Esophagus squamous epithelium (tissue), 4 donors: ENCODE measurements at regions not wholly inside any gene's neighbourhood (a gene's known extent, or its start where the extent isn't known, plus 50 kb on each side); places are given as distances from the start of the nearest gene placed in this dataset.

ENCODE experiments used
- POLR2A ChIP-seq, 4 donors: fragments of 450-650 bp; IDR thresholded peaks; one replicate each; pipeline ENCODE4 v1.6.1; 2017; ENCODE audit warnings: antibody characterized with exemption in 4 of 4, mild to moderate bottlenecking in 4 of 4, moderate library complexity in 3 of 4
- TF ChIP-seq, protein P1 (sequence below), 6 experiments: fragments of 450-650 bp in 4 of 6; fragments of 200-600 bp in 2 of 6; sonication (generic) in 2 of 6; IDR thresholded peaks; one replicate each; pipeline ENCODE4 v1.5.1; 2016 to 2019; ENCODE audit warnings: antibody characterized with exemption in 6 of 6, mild to moderate bottlenecking in 4 of 6, moderate library complexity in 4 of 6

DNA sequence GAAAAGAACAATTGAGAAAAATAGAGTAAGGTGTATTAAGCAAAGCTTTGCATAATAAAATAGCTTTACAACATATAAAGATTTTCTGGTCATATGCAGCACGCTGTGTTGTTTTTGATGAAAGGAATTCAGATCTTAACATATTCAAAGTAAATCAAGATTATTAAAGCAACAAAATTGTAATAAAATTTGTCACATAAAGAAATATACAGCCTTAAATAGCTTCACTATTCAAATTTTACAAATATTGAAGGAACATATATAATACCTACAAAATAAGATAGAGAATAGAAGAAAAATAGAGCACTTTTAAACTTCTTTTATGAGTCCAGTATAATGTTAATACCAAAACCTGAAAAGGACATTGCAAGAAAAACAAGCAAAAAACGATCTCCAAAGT, 749.1 kb upstream of the POT1 start:
- TF ChIP-seq, protein P1, sequence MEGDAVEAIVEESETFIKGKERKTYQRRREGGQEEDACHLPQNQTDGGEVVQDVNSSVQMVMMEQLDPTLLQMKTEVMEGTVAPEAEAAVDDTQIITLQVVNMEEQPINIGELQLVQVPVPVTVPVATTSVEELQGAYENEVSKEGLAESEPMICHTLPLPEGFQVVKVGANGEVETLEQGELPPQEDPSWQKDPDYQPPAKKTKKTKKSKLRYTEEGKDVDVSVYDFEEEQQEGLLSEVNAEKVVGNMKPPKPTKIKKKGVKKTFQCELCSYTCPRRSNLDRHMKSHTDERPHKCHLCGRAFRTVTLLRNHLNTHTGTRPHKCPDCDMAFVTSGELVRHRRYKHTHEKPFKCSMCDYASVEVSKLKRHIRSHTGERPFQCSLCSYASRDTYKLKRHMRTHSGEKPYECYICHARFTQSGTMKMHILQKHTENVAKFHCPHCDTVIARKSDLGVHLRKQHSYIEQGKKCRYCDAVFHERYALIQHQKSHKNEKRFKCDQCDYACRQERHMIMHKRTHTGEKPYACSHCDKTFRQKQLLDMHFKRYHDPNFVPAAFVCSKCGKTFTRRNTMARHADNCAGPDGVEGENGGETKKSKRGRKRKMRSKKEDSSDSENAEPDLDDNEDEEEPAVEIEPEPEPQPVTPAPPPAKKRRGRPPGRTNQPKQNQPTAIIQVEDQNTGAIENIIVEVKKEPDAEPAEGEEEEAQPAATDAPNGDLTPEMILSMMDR (IDR thresholded peaks at IDR 0.05) = no peak
- TF ChIP-seq POLR2A (IDR thresholded peaks at IDR 0.05) = no peak
